DND-41 (cell line): ENCODE measurements at regions not wholly inside any gene's neighbourhood (a gene's known extent, or its start where the extent isn't known, plus 50 kb on each side); places are given as distances from the start of the nearest gene placed in this dataset.

Source experiments
- EZH2 ChIP-seq: IDR thresholded peaks from 3 replicates; pipeline ENCODE4 v1.6.1; 2012; ENCODE audit warnings: borderline replicate concordance, low read depth, mild to moderate bottlenecking, moderate library complexity, low read length, inconsistent platforms; ENCODE audit not compliant: severe bottlenecking
- TF ChIP-seq, protein P1 (sequence below): IDR thresholded peaks from 2 replicates; pipeline ENCODE4 v1.5.1; 2012; ENCODE audit warnings: borderline replicate concordance, low read length, moderate library complexity, mild to moderate bottlenecking; ENCODE audit not compliant: poor library complexity, severe bottlenecking; ENCODE audit errors: extremely low read depth

DNA sequence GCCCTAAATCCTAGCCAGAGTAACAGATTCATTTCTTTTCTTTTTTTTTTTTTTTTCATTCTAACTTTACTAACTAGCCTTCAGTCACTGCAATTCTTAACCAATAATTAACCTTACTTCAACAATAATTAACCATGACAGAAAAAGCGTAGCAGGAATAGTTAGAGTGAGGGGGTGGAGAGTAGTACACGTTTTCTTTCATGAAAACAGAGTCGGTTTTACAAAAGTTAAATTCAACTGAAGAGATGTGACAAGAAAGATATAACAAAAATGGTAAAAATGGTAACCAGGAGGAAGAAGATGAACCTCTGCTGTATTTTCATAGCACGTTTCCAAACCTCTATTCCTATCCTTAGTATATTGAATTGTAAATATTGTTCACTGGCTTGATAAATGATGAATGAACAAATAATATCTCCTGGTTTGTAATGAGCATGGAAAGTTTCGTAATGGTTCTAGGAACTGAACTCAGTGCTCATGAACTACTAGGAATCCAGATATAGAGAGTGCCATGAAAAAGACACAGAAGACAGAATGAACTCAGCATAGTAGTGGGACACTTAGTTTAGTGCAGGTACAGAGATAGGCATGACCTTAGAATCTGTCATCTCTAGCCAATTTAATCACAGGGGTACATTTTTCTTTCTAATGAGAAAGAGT is 116.5 kb upstream of the ANO5 start:
- TF ChIP-seq, protein P1, sequence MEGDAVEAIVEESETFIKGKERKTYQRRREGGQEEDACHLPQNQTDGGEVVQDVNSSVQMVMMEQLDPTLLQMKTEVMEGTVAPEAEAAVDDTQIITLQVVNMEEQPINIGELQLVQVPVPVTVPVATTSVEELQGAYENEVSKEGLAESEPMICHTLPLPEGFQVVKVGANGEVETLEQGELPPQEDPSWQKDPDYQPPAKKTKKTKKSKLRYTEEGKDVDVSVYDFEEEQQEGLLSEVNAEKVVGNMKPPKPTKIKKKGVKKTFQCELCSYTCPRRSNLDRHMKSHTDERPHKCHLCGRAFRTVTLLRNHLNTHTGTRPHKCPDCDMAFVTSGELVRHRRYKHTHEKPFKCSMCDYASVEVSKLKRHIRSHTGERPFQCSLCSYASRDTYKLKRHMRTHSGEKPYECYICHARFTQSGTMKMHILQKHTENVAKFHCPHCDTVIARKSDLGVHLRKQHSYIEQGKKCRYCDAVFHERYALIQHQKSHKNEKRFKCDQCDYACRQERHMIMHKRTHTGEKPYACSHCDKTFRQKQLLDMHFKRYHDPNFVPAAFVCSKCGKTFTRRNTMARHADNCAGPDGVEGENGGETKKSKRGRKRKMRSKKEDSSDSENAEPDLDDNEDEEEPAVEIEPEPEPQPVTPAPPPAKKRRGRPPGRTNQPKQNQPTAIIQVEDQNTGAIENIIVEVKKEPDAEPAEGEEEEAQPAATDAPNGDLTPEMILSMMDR, result no peak
- TF ChIP-seq EZH2, result no peak
